H9 (cell line): ENCODE measurements at regions not wholly inside any gene's neighbourhood (a gene's known extent, or its start where the extent isn't known, plus 50 kb on each side); places are given as distances from the start of the nearest gene placed in this dataset.

Experiments used
- DNase-seq: peaks from one replicate; pipeline ENCODE4 v3.0.0-alpha.2; 2017
- H2AFZ ChIP-seq: one replicate; pipeline ENCODE4 v1.6.1; 2013; ENCODE audit warnings: mild to moderate bottlenecking, low read length, control low read depth, moderate library complexity
- H2AK5ac ChIP-seq: 2 replicates; pipeline ENCODE4 v1.6.1; 2013; ENCODE audit warnings: low read length, control low read depth, mixed read lengths; ENCODE audit not compliant: insufficient read length
- H2BK120ac ChIP-seq: one replicate; pipeline ENCODE4 v1.6.1; 2013; ENCODE audit warnings: low read depth, mild to moderate bottlenecking, low read length, control low read depth, inconsistent platforms; ENCODE audit not compliant: poor library complexity, severe bottlenecking
- H2BK12ac ChIP-seq: 2 replicates; pipeline ENCODE4 v1.6.1; 2013; ENCODE audit warnings: low read length, control low read depth, mixed read lengths, low read depth; ENCODE audit not compliant: insufficient read length
- H2BK15ac ChIP-seq: 2 replicates; pipeline ENCODE4 v1.6.1; 2013; ENCODE audit warnings: low read depth, low read length, control low read depth
- H2BK20ac ChIP-seq: one replicate; pipeline ENCODE4 v1.6.1; 2013; ENCODE audit warnings: low read depth, mild to moderate bottlenecking, low read length, control low read depth, inconsistent platforms; ENCODE audit not compliant: poor library complexity, severe bottlenecking
- H2BK5ac ChIP-seq: 2 replicates; pipeline ENCODE4 v1.6.1; 2013; ENCODE audit warnings: low read length, control low read depth, mixed read lengths; ENCODE audit not compliant: insufficient read length
- H3K14ac ChIP-seq: 2 replicates; pipeline ENCODE4 v1.6.1; 2013; ENCODE audit warnings: low read length, control low read depth; ENCODE audit not compliant: insufficient read depth
- H3K18ac ChIP-seq: 2 replicates; pipeline ENCODE4 v1.6.1; 2013; ENCODE audit warnings: low read depth, mild to moderate bottlenecking, mixed read lengths, low read length, control low read depth; ENCODE audit not compliant: insufficient read length
- H3K23ac ChIP-seq: 2 replicates; pipeline ENCODE4 v1.6.1; 2013; ENCODE audit warnings: low read length, control low read depth, mixed read lengths, low read depth; ENCODE audit not compliant: insufficient read length
- H3K23me2 ChIP-seq: 2 replicates; pipeline ENCODE4 v1.6.1; 2013; ENCODE audit warnings: low read depth, mild to moderate bottlenecking, mixed read lengths, low read length, control low read depth; ENCODE audit not compliant: insufficient read length, poor library complexity, severe bottlenecking
- H3K27ac ChIP-seq: 2 replicates; pipeline ENCODE4 v1.5.1; 2013; ENCODE audit warnings: low read length, control low read depth, mixed read lengths, low read depth; ENCODE audit not compliant: insufficient read length
- H3K27me3 ChIP-seq: 2 replicates; pipeline ENCODE4 v1.6.1; 2013; ENCODE audit warnings: low read length, control low read depth, inconsistent platforms; ENCODE audit not compliant: insufficient read depth
- H3K4ac ChIP-seq: 2 replicates; pipeline ENCODE4 v1.6.1; 2013; ENCODE audit warnings: low read depth, mild to moderate bottlenecking, control low read depth, inconsistent platforms, low read length, moderate library complexity
- H3K4me1 ChIP-seq: 2 replicates; pipeline ENCODE4 v1.6.1; 2013; ENCODE audit warnings: low read length, control low read depth, inconsistent platforms; ENCODE audit not compliant: insufficient read depth
- H3K4me2 ChIP-seq: 2 replicates; pipeline ENCODE4 v1.6.1; 2013; ENCODE audit warnings: low read length, control low read depth, mixed read lengths; ENCODE audit not compliant: insufficient read length, insufficient read depth
- H3K56ac ChIP-seq: 2 replicates; pipeline ENCODE4 v1.6.1; 2013; ENCODE audit warnings: low read depth, mild to moderate bottlenecking, mixed read lengths, low read length, control low read depth; ENCODE audit not compliant: insufficient read length
- H3K79me1 ChIP-seq: 2 replicates; pipeline ENCODE4 v1.6.1; 2013; ENCODE audit warnings: low read depth, mild to moderate bottlenecking, moderate library complexity, low read length, control low read depth, inconsistent platforms; ENCODE audit not compliant: insufficient read depth, poor library complexity, severe bottlenecking
- H3K79me2 ChIP-seq: 2 replicates; pipeline ENCODE4 v1.6.1; 2013; ENCODE audit warnings: low read length, control low read depth, inconsistent platforms; ENCODE audit not compliant: insufficient read depth
- H3K9ac ChIP-seq: 2 replicates; pipeline ENCODE4 v1.6.1; 2013; ENCODE audit warnings: low read length, control low read depth, mixed read lengths; ENCODE audit not compliant: insufficient read length; ENCODE audit errors: extremely low read depth
- H3K9me3 ChIP-seq: one replicate; pipeline ENCODE4 v1.6.1; 2013; ENCODE audit warnings: low read depth, low read length, inconsistent platforms; ENCODE audit not compliant: control insufficient read depth
- H3T11ph ChIP-seq: one replicate; pipeline ENCODE4 v1.6.1; 2013; ENCODE audit warnings: mild to moderate bottlenecking, low read length, control low read depth, inconsistent platforms
- H4K20me1 ChIP-seq: one replicate; pipeline ENCODE4 v1.6.1; 2013; ENCODE audit not compliant: control insufficient read depth, insufficient read length, insufficient read depth
- H4K5ac ChIP-seq: 2 replicates; pipeline ENCODE4 v1.6.1; 2013; ENCODE audit warnings: low read depth, mild to moderate bottlenecking, mixed read lengths, low read length, control low read depth; ENCODE audit not compliant: insufficient read length
- H4K8ac ChIP-seq: replicated peaks from 2 replicates; pipeline ENCODE4 v1.6.1; 2013; ENCODE audit warnings: low read length, control low read depth, mixed read lengths, low read depth; ENCODE audit not compliant: insufficient read length
- H4K91ac ChIP-seq: 2 replicates; pipeline ENCODE4 v1.6.1; 2013; ENCODE audit warnings: low read depth, mild to moderate bottlenecking, moderate library complexity, mixed read lengths, low read length, control low read depth; ENCODE audit not compliant: insufficient read length
- H3K27ac Mint-ChIP-seq, 3 experiments: 2 replicates in 2 of 3; 3 replicates in 1 of 3; pipeline ENCODE4 v1.8.0; 2020 to 2021; ENCODE audit warnings: mixed read lengths in 3 of 3, mild to moderate bottlenecking in 1 of 3, moderate library complexity in 1 of 3
- H3K27me3 Mint-ChIP-seq: 2 replicates; pipeline ENCODE4 v1.8.0; 2021; ENCODE audit warnings: low read depth, mild to moderate bottlenecking, moderate library complexity, mixed read lengths
- H3K36me3 Mint-ChIP-seq, 3 experiments: 2 replicates in 2 of 3; 3 replicates in 1 of 3; pipeline ENCODE4 v1.8.0; 2020 to 2021; ENCODE audit warnings: low read depth in 3 of 3, mixed read lengths in 3 of 3; ENCODE audit not compliant: insufficient read depth in 1 of 3
- H3K4me1 Mint-ChIP-seq, 2 experiments: 2 replicates each; pipeline ENCODE4 v1.8.0; 2020; ENCODE audit warnings: mixed read lengths in 2 of 2
- H3K4me3 Mint-ChIP-seq, 2 experiments: 2 replicates in 1 of 2; 3 replicates in 1 of 2; pipeline ENCODE4 v1.8.0; 2020 to 2021; ENCODE audit warnings: mild to moderate bottlenecking in 2 of 2, mixed read lengths in 2 of 2, moderate library complexity in 1 of 2
- H3K9me3 Mint-ChIP-seq, 2 experiments: 2 replicates in 1 of 2; 3 replicates in 1 of 2; pipeline ENCODE4 v1.8.0; 2020; ENCODE audit warnings: mild to moderate bottlenecking in 2 of 2, mixed read lengths in 2 of 2, moderate library complexity in 1 of 2
- WGBS: extraction: QIAGEN DNeasy Blood & Tissue Kit; methylation state at CpG from one replicate; pipeline ENCODE4 v1.1.7; 2013; ENCODE audit warnings: missing lambda C conversion rate, low lambda C conversion rate, mixed read lengths; ENCODE audit not compliant: insufficient read length; ENCODE audit errors: extremely low coverage; 5-methylcytosine and 5-hydroxymethylcytosine counted together
- TF ChIP-seq, protein P1 (sequence below): fragments of 200-600 bp; sonication (generic); conservative IDR thresholded peaks from 3 replicates; pipeline ENCODE4 v1.8.0; 2021; ENCODE audit warnings: antibody characterized with exemption, mild to moderate bottlenecking

DNA sequence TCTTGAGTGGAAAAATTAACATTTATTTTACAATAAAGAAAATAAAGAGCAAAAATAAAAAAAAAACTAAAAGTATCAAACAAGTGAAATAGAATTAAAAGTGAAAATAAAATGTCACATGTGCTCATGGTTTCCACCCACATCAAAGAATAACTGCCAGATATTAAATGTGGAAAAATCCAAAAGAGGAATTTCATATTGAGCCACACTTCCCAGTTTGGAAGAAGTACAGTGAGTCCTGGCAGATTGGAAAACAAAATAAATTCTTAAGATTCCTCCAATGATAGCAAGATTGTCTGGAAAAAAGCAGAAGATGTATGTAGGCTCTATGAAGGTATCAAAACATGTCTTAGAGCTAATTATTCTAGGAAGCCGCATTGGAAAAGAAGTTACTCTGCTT, 1019.5 kb downstream of the SLC6A15 start:
- H3K18ac ChIP-seq, result no peak overlapping the region
- H2BK12ac ChIP-seq, result no peak overlapping the region
- H3K79me1 ChIP-seq, result no peaks in the 10 kb centered on the region
- H2BK5ac ChIP-seq, result no peak overlapping the region
- no peak overlapping the region for H3T11ph ChIP-seq
- H3K27me3 Mint-ChIP-seq, result no peaks in the 10 kb centered on the region
- H2BK15ac ChIP-seq, result no peak overlapping the region
- H3K4me3 Mint-ChIP-seq, result no peak overlapping the region
- no peaks in the 10 kb centered on the region for H4K20me1 ChIP-seq
- no peaks in the 10 kb centered on the region for H3K4me1 ChIP-seq
- peaks cover 0 to 5% (median 3%) of the 10 kb centered on the region in 3 experiments; a peak in 2 of 7 replicates for H3K36me3 Mint-ChIP-seq
- H4K91ac ChIP-seq, result no peak overlapping the region
- H4K5ac ChIP-seq, result no peak overlapping the region
- TF ChIP-seq, protein P1, sequence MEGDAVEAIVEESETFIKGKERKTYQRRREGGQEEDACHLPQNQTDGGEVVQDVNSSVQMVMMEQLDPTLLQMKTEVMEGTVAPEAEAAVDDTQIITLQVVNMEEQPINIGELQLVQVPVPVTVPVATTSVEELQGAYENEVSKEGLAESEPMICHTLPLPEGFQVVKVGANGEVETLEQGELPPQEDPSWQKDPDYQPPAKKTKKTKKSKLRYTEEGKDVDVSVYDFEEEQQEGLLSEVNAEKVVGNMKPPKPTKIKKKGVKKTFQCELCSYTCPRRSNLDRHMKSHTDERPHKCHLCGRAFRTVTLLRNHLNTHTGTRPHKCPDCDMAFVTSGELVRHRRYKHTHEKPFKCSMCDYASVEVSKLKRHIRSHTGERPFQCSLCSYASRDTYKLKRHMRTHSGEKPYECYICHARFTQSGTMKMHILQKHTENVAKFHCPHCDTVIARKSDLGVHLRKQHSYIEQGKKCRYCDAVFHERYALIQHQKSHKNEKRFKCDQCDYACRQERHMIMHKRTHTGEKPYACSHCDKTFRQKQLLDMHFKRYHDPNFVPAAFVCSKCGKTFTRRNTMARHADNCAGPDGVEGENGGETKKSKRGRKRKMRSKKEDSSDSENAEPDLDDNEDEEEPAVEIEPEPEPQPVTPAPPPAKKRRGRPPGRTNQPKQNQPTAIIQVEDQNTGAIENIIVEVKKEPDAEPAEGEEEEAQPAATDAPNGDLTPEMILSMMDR, result no peak
- WGBS, result no CpG with 5 or more reads among the region's 1 CpG
- H3K27ac ChIP-seq, result no peak overlapping the region
- peaks cover 0 to 4% of the 10 kb centered on the region in 2 experiments; a peak in 4 of 5 replicates for H3K9me3 Mint-ChIP-seq
- no peaks in the 10 kb centered on the region for H3K9me3 ChIP-seq
- H3K4ac ChIP-seq, result no peak overlapping the region
- no peak overlapping the region for H2AFZ ChIP-seq
- no peak overlapping the region for H3K23ac ChIP-seq
- H3K23me2 ChIP-seq, result no peaks in the 10 kb centered on the region
- no peak overlapping the region for H3K56ac ChIP-seq
- no peaks in the 10 kb centered on the region for H3K4me1 Mint-ChIP-seq
- H3K79me2 ChIP-seq, result no peaks in the 10 kb centered on the region
- no peak overlapping the region for H2BK120ac ChIP-seq
- DNase-seq, result no peak
- no peak overlapping the region for H3K27ac Mint-ChIP-seq
- H3K9ac ChIP-seq, result no peak overlapping the region
- H3K14ac ChIP-seq, result no peak overlapping the region
- H2BK20ac ChIP-seq, result no peak overlapping the region
- no peaks in the 10 kb centered on the region for H3K27me3 ChIP-seq
- no peak overlapping the region for H3K4me2 ChIP-seq
- no peak overlapping the region for H2AK5ac ChIP-seq
- no peak overlapping the region for H4K8ac ChIP-seq
